Thyroid gland (tissue), 4 donors: ENCODE measurements at regions not wholly inside any gene's neighbourhood (a gene's known extent, or its start where the extent isn't known, plus 50 kb on each side); places are given as distances from the start of the nearest gene placed in this dataset.

Experiments
- DNase-seq, 2 donors: peaks; one replicate each; pipeline ENCODE4 v3.0.0-alpha.2; 2019
- H3K27ac ChIP-seq, 3 donors: fragments of 200-600 bp; sonication (generic); 1 replicate in 2 of 3; 2 replicates in 1 of 3; pipeline ENCODE4 v1.5.1; 2016 to 2019; ENCODE audit warnings: mild to moderate bottlenecking in 1 of 3, moderate library complexity in 1 of 3
- H3K27me3 ChIP-seq: fragments of 200-600 bp; sonication (generic); one replicate; pipeline ENCODE4 v1.5.1; 2019
- H3K36me3 ChIP-seq, 2 donors: fragments of 200-600 bp; sonication (generic); one replicate each; pipeline ENCODE4 v1.5.1; 2016 to 2019
- H3K4me1 ChIP-seq, 2 donors: fragments of 200-600 bp; sonication (generic); one replicate each; pipeline ENCODE4 v1.5.1; 2017 to 2019
- H3K4me3 ChIP-seq, 3 donors: fragments of 200-600 bp; sonication (generic); replicated peaks in 1 of 3; 1 replicate in 2 of 3; 2 replicates in 1 of 3; pipeline ENCODE4 v1.5.1; 2016; ENCODE audit warnings: mild to moderate bottlenecking in 1 of 3
- H3K9me3 ChIP-seq: fragments of 200-600 bp; sonication (generic); one replicate; pipeline ENCODE4 v1.5.1; 2017
- POLR2A ChIP-seq, 2 donors: fragments of 450-650 bp; IDR thresholded peaks; one replicate each; pipeline ENCODE4 v1.6.1; 2017; ENCODE audit warnings: antibody characterized with exemption in 2 of 2, mild to moderate bottlenecking in 2 of 2, moderate library complexity in 1 of 2
- WGBS, 2 donors: methylation state at CpG; one replicate each; pipeline ENCODE4 v1.1.5; 2017; 5-methylcytosine and 5-hydroxymethylcytosine counted together
- intact Hi-C: fragments of 100-400 bp; cut with DNase I; formaldehyde crosslinking; loops from one replicate; pipeline ENCODE4 v1.15.1; 2023
- TF ChIP-seq, protein P1 (sequence below), 6 experiments: fragments of 200-600 bp in 3 of 6; fragments of 450-650 bp in 3 of 6; sonication (generic) in 3 of 6; IDR thresholded peaks; one replicate each; pipeline ENCODE4 v1.5.1; 2016 to 2019; ENCODE audit warnings: antibody characterized with exemption in 6 of 6, mild to moderate bottlenecking in 2 of 6, inconsistent platforms in 1 of 6, moderate library complexity in 1 of 6

DNA sequence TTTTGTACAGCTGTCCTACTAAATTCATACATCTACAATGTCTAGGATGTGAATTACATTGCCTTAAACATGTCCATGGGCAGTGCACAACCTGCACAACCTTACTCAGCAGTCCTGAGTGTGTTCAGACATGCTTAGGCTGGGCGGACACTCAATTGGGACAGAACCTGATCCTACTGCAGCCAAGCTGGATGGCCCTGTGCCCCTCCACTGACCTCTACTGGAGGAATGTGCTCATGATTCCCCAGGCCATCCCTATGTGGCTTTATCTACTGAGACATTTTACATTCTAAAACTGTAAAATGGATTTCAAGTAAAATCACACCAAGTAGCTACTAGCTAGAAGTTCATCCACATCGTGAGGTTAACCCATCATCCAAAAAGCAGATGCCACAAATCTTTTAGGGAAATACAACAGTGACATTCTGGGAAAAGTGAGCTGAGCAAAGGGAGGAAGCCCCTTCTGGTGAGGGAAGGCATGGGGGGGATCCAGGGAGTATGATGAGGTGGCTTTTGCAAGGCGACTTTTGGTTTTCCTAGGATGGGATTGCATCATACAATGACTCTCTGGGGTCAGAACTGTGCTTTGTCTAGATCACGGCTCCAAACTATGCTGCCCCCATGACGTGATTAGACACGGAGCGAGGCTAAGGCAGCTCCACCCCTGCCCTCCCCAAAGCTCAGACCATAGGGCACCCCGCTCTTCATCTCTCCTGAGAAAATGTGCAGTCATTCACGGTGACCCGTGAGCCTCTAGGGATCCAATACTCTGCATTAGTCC, 911.7 kb upstream of the TMEM132C start:
- Histone ChIP-seq H3K27me3 (no peaks in the 10 kb centered on the region), H3K36me3 (no peaks in the 10 kb centered on the region), H3K27ac (no peak overlapping the region), H3K4me3 (no peak overlapping the region), H3K9me3 (no peaks in the 10 kb centered on the region), H3K4me1 (no peaks in the 10 kb centered on the region)
- no peak for DNase-seq
- intact Hi-C loops: no loop called here
- 52% methylated on average over 9 to 10 of the region's 10 CpGs for WGBS, 2 donors
- TF ChIP-seq, protein P1, sequence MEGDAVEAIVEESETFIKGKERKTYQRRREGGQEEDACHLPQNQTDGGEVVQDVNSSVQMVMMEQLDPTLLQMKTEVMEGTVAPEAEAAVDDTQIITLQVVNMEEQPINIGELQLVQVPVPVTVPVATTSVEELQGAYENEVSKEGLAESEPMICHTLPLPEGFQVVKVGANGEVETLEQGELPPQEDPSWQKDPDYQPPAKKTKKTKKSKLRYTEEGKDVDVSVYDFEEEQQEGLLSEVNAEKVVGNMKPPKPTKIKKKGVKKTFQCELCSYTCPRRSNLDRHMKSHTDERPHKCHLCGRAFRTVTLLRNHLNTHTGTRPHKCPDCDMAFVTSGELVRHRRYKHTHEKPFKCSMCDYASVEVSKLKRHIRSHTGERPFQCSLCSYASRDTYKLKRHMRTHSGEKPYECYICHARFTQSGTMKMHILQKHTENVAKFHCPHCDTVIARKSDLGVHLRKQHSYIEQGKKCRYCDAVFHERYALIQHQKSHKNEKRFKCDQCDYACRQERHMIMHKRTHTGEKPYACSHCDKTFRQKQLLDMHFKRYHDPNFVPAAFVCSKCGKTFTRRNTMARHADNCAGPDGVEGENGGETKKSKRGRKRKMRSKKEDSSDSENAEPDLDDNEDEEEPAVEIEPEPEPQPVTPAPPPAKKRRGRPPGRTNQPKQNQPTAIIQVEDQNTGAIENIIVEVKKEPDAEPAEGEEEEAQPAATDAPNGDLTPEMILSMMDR (IDR thresholded peaks at IDR 0.05): no peak
- TF ChIP-seq POLR2A (IDR thresholded peaks at IDR 0.05): no peak

DNA sequence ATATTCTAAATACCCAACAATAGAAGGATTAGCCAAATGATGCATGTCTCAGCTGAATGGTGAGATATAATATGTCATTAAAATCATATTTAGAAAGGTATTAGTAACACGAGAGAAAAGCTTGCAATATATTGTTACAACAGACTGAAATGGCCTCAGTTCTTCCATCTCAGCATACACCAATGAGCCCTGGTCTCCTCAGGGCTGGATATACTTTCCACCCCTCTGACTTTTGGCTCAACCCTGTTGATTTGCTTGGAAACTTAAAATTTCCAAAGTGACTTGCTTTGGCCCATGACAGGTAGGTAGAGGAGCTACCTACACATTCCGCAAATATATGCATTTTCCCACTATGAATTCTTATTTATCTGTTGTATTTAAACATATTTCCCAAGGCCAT, 908.1 kb upstream of the TMEM132C start:
- intact Hi-C loops: no loop called here

DNA sequence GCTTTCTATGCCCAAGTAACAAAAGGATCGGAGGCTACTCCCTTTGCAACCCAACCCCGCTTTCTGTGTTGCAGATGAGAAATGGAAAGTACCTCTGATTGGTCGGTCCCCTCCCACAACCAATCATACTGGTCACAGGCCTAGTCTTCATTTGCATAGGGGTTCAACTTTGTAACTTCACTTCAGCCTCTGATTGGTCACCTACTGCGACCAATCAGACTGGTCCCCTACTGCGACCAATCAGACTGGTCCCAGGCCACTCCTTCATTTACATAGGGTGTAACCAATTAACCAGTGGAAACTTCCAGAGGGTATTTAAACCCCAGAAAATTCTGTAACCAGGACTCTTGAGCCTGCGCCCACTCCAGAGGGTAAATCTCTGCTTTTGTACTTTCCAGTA, 906.4 kb upstream of the TMEM132C start:
- intact Hi-C loops: no loop called here
- Histone ChIP-seq H3K4me3 (no peak overlapping the region), H3K27ac (no peak overlapping the region), H3K4me1 (no peaks in the 10 kb centered on the region), H3K36me3 (no peaks in the 10 kb centered on the region), H3K9me3 (no peaks in the 10 kb centered on the region), H3K27me3 (no peaks in the 10 kb centered on the region)
- no peak for DNase-seq
- 81 to 96% methylated on average over 6 of the region's 6 CpGs for WGBS, 2 donors
- TF ChIP-seq, protein P1 (IDR thresholded peaks at IDR 0.05): no peak
- TF ChIP-seq POLR2A (IDR thresholded peaks at IDR 0.05): no peak

More for the DNA sequence above, 908.1 kb upstream of the TMEM132C start:
- TF ChIP-seq, protein P1 (IDR thresholded peaks at IDR 0.05): no peak
- TF ChIP-seq POLR2A (IDR thresholded peaks at IDR 0.05): no peak
- no peaks in the 10 kb centered on the region for H3K9me3 ChIP-seq
- H3K4me3 ChIP-seq: no peak overlapping the region
- no peak overlapping the region for H3K27ac ChIP-seq
- 72 to 87% methylated on average over 2 of the region's 2 CpGs for whole genome bisulfite sequencing, 2 donors
- DNase-seq: no peak
- no peaks in the 10 kb centered on the region for H3K27me3 ChIP-seq
- no peaks in the 10 kb centered on the region for H3K36me3 ChIP-seq
- H3K4me1 ChIP-seq: no peaks in the 10 kb centered on the region

DNA sequence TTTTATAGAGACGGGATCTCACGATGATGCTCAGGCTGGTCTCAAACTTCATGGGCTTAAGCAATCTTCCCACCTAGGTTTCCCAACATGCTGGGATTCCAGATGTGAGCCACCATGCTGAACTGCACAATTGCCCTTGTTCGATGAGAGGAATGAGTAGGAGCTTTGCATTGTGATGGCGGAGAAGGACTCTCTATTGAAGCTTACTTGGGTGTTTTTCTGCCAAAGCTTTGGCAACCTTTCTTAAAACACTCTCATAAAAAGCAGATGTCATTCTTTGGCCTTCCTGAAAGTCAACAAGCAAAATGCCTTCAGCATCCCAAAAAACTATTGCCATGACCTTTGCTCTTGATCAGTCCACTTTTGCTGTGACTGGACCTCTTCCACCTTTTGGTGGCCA, 904.8 kb upstream of the TMEM132C start:
- Histone ChIP-seq H3K9me3 (no peaks in the 10 kb centered on the region), H3K4me3 (no peak overlapping the region), H3K36me3 (no peaks in the 10 kb centered on the region), H3K27ac (no peak overlapping the region), H3K27me3 (no peaks in the 10 kb centered on the region), H3K4me1 (no peaks in the 10 kb centered on the region)
- 93 to 97% methylated on average over 4 of the region's 4 CpGs for WGBS, 2 donors
- intact Hi-C loops: no loop called here
- DNase-seq: no peak
- no peak for TF ChIP-seq POLR2A (IDR thresholded peaks at IDR 0.05)
- TF ChIP-seq, protein P1 (IDR thresholded peaks at IDR 0.05): no peak

DNA sequence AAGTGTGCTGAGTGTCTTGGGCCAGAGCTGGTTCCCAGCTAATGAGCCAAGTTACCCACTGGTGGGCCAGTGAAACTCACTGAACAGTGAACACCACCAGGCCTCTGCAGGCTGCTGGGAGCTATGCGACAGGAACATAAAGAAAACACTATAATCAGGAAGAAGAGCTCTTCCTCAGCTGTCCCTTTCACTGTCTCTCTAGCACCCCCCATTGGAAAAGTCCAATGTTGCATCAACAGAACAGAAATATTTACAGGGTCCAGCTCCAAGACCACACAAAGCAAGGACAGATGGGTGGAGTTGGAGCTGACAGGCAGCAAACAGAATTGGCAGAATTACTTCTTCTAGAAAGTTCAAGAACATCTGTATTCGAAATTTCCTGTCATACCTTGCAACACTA, 903.6 kb upstream of the TMEM132C start:
- Histone ChIP-seq H3K9me3 (no peaks in the 10 kb centered on the region), H3K27me3 (no peaks in the 10 kb centered on the region), H3K27ac (no peak overlapping the region), H3K4me3 (no peak overlapping the region), H3K4me1 (no peaks in the 10 kb centered on the region), H3K36me3 (no peaks in the 10 kb centered on the region)
- no peak for DNase-seq
- TF ChIP-seq POLR2A (IDR thresholded peaks at IDR 0.05): no peak
- TF ChIP-seq, protein P1 (IDR thresholded peaks at IDR 0.05): no peak
- intact Hi-C loops: no loop called here
- WGBS, 2 donors: 48 to 51% methylated on average over 2 of the region's 2 CpGs
